Psoas muscle (tissue), 7 donors: ENCODE measurements at regions not wholly inside any gene's neighbourhood (a gene's known extent, or its start where the extent isn't known, plus 50 kb on each side); places are given as distances from the start of the nearest gene placed in this dataset.

Experiments used
- ATAC-seq, 4 donors: fragments of 200-7000 bp; cut with Tn5 transposase; one replicate each; pipeline ENCODE4 v1.9.1; 2020; ENCODE audit warnings: moderate library complexity in 3 of 4, mild to moderate bottlenecking in 2 of 4
- DNase-seq, 2 donors: peaks; one replicate each; pipeline ENCODE4 v3.0.0-alpha.2; 2020
- H3K27ac ChIP-seq: fragments of 200-600 bp; one replicate; pipeline ENCODE4 v1.8.0; 2022
- H3K27me3 ChIP-seq, 3 donors: fragments of 200-600 bp in 1 of 3; one replicate each; pipeline versions ENCODE4 v1.6.1 to v1.8.0; 2013 to 2022; ENCODE audit warnings: low read length in 2 of 3, mild to moderate bottlenecking in 2 of 3, moderate library complexity in 1 of 3; ENCODE audit not compliant: insufficient read depth in 3 of 3
- H3K36me3 ChIP-seq, 2 donors: fragments of 200-600 bp in 1 of 2; one replicate each; pipeline versions ENCODE4 v1.6.1 to v1.8.0; 2013 to 2022; ENCODE audit warnings: low read depth in 1 of 2, mild to moderate bottlenecking in 1 of 2, moderate library complexity in 1 of 2; ENCODE audit not compliant: insufficient read depth in 1 of 2
- H3K4me1 ChIP-seq: fragments of 200-600 bp; one replicate; pipeline ENCODE4 v1.8.0; 2022
- H3K4me3 ChIP-seq: fragments of 200-600 bp; one replicate; pipeline ENCODE4 v1.8.0; 2022; ENCODE audit warnings: mild to moderate bottlenecking
- H3K9me3 ChIP-seq: fragments of 200-600 bp; one replicate; pipeline ENCODE4 v1.8.0; 2022
- CTCF ChIP-seq: fragments of 200-600 bp; IDR thresholded peaks from one replicate; pipeline ENCODE4 v1.8.0; 2022; ENCODE audit warnings: antibody characterized with exemption
- WGBS, 3 donors: extraction: QIAGEN DNeasy Blood & Tissue Kit; methylation state at CpG; one replicate each; pipeline versions ENCODE4 v1.1.6 to v1.1.7; 2013; 5-methylcytosine and 5-hydroxymethylcytosine counted together
- intact Hi-C, 2 donors: fragments of 100-400 bp; cut with DNase I; formaldehyde crosslinking; loops; one replicate each; pipeline versions ENCODE4 v1.11.0 to v1.14.2; 2022
- donor health status: healthy with polysubstance abuse.
- donor health status: DM: no; HTN: no; CAD: no; lungs with moderate emphysema.
- donor health status: Bipolar disorder and iron deficiency.
- donor health status: healthy.
- donor health status: DM: yes; HTN: yes; CAD: no.
- donor health status: DM: no; HTN: no; CAD: no.
- donor health status: DM: yes; HTN: yes; CAD: no.

DNA sequence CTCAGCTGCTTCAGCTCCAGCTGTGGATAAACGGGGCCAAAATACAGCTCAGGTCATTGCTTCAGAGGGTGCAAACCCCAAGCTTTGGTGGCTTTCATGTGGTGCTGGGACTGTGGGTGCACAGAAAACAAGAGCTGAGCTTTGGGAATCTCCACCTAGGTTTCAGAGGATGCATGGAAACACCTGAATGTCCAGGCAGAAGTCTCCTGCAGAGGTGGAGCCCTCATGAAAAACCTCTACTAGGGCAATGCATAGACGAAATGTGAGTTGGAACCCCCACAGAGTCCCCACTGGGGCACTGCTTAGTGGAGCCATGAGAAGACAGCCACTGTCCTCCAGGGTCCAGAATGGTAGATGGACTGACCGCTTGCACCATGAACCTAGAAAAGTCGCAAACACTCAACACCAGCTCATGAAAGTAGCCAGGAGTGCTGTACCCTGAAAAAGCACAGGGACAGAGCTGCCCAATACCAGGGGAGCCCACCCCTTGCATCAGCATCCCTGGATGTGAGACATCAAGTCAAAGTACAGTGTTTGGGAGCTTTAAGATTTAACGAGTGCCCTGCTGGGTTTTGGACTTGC, 147.9 kb upstream of the SOX11 start:
- intact Hi-C loops = no loop called here
- Histone ChIP-seq H3K27me3 (peaks cover 0 to 3% (median 0%) of the 10 kb centered on the region in 3 donors), H3K4me1 (no peaks in the 10 kb centered on the region), H3K4me3 (no peak overlapping the region), H3K36me3 (no peaks in the 10 kb centered on the region), H3K27ac (no peak overlapping the region), H3K9me3 (peaks cover 7% of the 10 kb centered on the region)
- ATAC-seq = no peak
- no peak for TF ChIP-seq CTCF
- WGBS, 3 donors = 92 to 97% (median 94%) methylated on average over 5 of the region's 5 CpGs
- DNase-seq = no peak

DNA sequence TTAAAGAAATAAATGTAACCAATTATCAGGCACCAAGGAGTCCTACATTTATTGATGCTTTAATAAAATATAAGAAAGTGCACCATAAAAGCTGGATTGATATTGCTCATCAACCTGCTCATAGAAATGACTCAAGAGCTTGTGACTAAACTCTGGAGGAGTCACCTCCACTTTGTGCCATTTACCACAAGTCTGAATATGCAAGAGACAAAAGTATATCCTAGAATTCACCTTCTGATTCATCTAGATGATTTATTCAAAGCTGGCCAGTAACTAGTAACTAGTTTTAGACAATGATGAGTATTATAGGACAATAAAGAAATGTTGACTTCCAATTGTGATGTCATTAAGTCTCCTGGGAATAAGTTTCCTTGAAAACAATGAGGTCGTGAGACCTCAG, 146.0 kb upstream of the SOX11 start:
- intact Hi-C loops = no loop called here
- ATAC-seq = no peak
- Histone ChIP-seq H3K27me3 (no peaks in the 10 kb centered on the region), H3K9me3 (peaks cover 7% of the 10 kb centered on the region), H3K4me3 (no peak overlapping the region), H3K27ac (no peak overlapping the region), H3K4me1 (no peaks in the 10 kb centered on the region), H3K36me3 (no peaks in the 10 kb centered on the region)
- DNase-seq = no peak
- 68 to 89% (median 81%) methylated on average over 1 of the region's 1 CpG for WGBS, 3 donors
- TF ChIP-seq CTCF = no peak

DNA sequence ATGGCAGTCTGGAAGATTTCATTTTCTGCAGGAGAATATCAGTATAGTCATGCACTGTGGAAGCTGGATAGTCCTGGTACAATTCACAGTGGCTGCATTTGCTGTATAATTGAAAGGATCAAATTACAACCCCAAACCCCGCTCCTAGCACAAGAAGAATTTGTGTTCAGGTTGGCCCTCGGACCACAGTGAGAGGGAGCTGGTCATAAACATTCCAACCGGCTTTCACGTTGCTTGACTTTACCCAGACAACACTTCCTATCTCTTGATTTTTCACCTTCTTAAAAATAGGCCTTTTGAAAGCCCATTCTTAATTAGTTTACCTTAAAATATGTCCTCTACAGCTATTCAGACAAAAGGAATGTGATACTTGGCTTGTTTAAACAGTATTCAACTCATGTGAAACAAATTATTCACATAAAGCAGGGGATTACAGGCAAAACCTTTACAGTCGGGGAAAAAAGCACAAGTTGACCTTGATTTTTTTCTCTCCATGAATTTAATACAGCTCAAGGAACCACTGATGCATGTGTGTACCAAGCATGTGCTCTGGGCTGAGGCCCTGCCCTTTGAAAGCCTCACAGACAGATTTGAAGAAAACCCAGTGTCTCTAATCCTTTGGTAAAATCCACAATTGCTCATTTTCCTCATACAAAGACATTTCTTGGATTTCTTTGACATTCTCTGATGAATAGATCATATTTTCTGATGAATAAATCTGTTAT, 143.0 kb upstream of the SOX11 start:
- no peak for TF ChIP-seq CTCF
- H3K27ac ChIP-seq = no peak overlapping the region
- H3K9me3 ChIP-seq = peaks cover 4% of the 10 kb centered on the region
- no peaks in the 10 kb centered on the region for H3K27me3 ChIP-seq
- no peak overlapping the region for H3K4me3 ChIP-seq
- no peaks in the 10 kb centered on the region for H3K36me3 ChIP-seq
- WGBS, 3 donors = 49 to 54% (median 52%) methylated on average over 5 of the region's 5 CpGs
- ATAC-seq = no peak
- H3K4me1 ChIP-seq = no peaks in the 10 kb centered on the region
- no peak for DNase-seq
- intact Hi-C loops = no loop called here

GRCh38 chr2:5549771-5550170, 142.4 kb upstream of the SOX11 start:
- Histone ChIP-seq H3K36me3 (no peaks in the 10 kb centered on the region), H3K9me3 (no peaks in the 10 kb centered on the region), H3K27me3 (no peaks in the 10 kb centered on the region), H3K27ac (no peak overlapping the region), H3K4me3 (no peak overlapping the region), H3K4me1 (no peaks in the 10 kb centered on the region)
- ATAC-seq = no peak
- TF ChIP-seq CTCF = no peak
- WGBS, 3 donors = 19 to 46% (median 29%) methylated on average over 2 of the region's 2 CpGs
- no peak for DNase-seq
- intact Hi-C loops = no loop called here

DNA sequence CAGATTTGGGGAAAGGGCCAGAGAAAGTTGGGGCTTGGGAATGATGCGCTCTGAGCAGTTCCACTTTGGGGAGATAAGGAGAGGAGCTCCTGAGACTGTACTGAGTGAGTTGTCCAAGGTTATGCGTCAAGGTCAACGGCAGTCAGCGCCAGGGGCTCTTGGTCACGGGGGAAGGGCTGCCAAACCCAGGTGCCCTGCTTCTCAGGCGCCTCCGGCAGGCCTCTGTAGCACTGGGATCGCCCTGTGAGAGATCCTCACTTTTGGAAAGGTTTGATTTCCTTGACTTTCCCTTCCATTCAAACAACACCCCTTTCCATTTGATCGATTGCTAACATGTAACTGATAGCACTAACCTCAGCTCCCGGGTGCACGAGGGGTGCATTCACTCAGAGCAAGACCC, 136.5 kb upstream of the SOX11 start:
- no peak for TF ChIP-seq CTCF
- no peak for DNase-seq
- H3K4me3 ChIP-seq = no peak overlapping the region
- no peak overlapping the region for H3K27ac ChIP-seq
- no peaks in the 10 kb centered on the region for H3K9me3 ChIP-seq
- WGBS, 3 donors = 75 to 86% (median 80%) methylated on average over 11 of the region's 11 CpGs
- intact Hi-C loops = no loop called here
- no peaks in the 10 kb centered on the region for H3K4me1 ChIP-seq
- H3K27me3 ChIP-seq = no peaks in the 10 kb centered on the region
- H3K36me3 ChIP-seq = no peaks in the 10 kb centered on the region
- no peak for ATAC-seq
